ENCODE measurements at regions not wholly inside any gene's neighbourhood (a gene's known extent, or its start where the extent isn't known, plus 50 kb on each side); places are given as distances from the start of the nearest gene placed in this dataset.
"Not testable (repeated sequence)": the region's sequence is repeated elsewhere in the genome, so short reads cannot be mapped to it uniquely, and the experiment has no call there.

GRCh38 chr9:106479679-106480078 lies 383.3 kb upstream of the ZNF462 start:
- no peaks in the 10 kb centered on the region for H3K27me3 Mint-ChIP-seq
- ATAC-seq (ENCODE audit: low read depth in 2 of 2) (no peak), DNase-seq (no peak)
- no peaks in the 10 kb centered on the region for H3K36me3 Mint-ChIP-seq
- no peak overlapping the region for H3K27ac Mint-ChIP-seq
- H3K4me3 Mint-ChIP-seq, result no peak overlapping the region
- peaks cover 0 to 7% (median 3%) of the 10 kb centered on the region in 7 donors for H3K9me3 Mint-ChIP-seq
- H3K4me1 Mint-ChIP-seq, result no peaks in the 10 kb centered on the region

- H3K27me3 Mint-ChIP-seq, result no peaks in the 10 kb centered on the region
- H3K9me3 Mint-ChIP-seq, result no peaks in the 10 kb centered on the region
- H3K36me3 Mint-ChIP-seq, result no peaks in the 10 kb centered on the region
- peak overlapping the region in 1 of 6 donors; percentile 60 for H3K27ac Mint-ChIP-seq
- H3K4me3 Mint-ChIP-seq, result no peak overlapping the region
- DNase-seq (no peak), ATAC-seq (ENCODE audit: low read depth in 2 of 2) (no peak)
- H3K4me1 Mint-ChIP-seq, result no peaks in the 10 kb centered on the region
Measured at GRCh38 chr9:106481013-106481609, 381.9 kb upstream of the ZNF462 start.

- ATAC-seq (ENCODE audit: low read depth in 2 of 2) (no peak), DNase-seq (no peak)
- Mint-ChIP-seq H3K36me3 (no peaks in the 10 kb centered on the region), H3K4me3 (no peak overlapping the region), H3K27ac (peak overlapping the region in 1 of 6 donors; percentile 41), H3K9me3 (no peaks in the 10 kb centered on the region), H3K27me3 (no peaks in the 10 kb centered on the region), H3K4me1 (no peaks in the 10 kb centered on the region)
Measured at GRCh38 chr9:106482733-106483132, 380.2 kb upstream of the ZNF462 start.

GRCh38 chr9:106486685-106487084 lies 376.3 kb upstream of the ZNF462 start:
- ATAC-seq (ENCODE audit: low read depth in 2 of 2) (no peak), DNase-seq (no peak)
- Mint-ChIP-seq H3K36me3 (no peaks in the 10 kb centered on the region), H3K4me3 (no peak overlapping the region), H3K27me3 (no peaks in the 10 kb centered on the region), H3K9me3 (peaks cover 0 to 5% (median 0%) of the 10 kb centered on the region in 7 donors), H3K27ac (no peak overlapping the region), H3K4me1 (no peaks in the 10 kb centered on the region)

DNA sequence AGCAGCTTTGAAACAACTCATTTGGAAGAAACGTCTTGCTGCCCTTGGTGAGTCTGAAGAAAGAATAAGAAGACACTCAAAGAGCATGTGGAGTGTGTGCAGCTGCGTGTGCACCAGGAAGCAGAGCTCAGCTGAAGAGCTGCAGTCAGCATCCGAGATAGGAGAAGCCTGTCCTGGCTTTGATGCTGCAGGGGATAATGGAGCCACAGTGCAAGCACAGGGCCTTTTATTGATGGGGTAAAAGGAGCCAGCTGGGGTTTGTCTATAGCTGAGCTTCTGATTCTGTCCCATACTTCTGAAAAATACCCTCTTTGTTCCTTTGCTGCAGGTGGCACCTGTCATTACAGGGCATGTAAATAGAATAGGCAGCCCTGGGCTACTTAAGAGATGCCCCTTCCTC lies 375.7 kb upstream of the ZNF462 start:
- Mint-ChIP-seq H3K36me3 (no peaks in the 10 kb centered on the region), H3K9me3 (peaks cover 0 to 5% (median 0%) of the 10 kb centered on the region in 7 donors), H3K27ac (no peak overlapping the region), H3K4me3 (no peak overlapping the region), H3K4me1 (no peaks in the 10 kb centered on the region), H3K27me3 (no peaks in the 10 kb centered on the region)
- DNase-seq (no peak), ATAC-seq (ENCODE audit: low read depth in 2 of 2) (no peak)

DNA sequence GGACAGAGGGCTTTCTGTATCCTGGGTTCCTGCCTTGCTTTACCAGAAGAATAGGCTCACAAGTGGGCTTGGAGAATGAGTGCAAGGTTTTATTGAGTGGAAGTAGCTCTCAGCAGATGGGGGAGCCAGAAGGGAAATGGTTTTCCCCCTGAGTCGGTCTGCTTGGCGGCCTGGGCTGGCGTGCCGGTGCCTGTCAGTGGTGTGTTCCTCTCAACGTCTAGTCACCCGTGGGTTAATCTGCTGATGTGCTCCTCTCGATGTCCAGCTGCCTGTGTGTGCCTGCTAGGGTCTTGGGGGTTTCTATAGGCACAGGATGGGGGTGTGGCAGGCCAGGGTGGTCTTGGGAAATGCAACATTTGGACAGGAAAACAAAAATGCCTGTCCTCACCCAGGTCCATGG lies 370.8 kb upstream of the ZNF462 start:
- H3K9me3 Mint-ChIP-seq; H3K27ac Mint-ChIP-seq; DNase-seq; H3K36me3 Mint-ChIP-seq; H3K4me1 Mint-ChIP-seq; ATAC-seq (ENCODE audit: low read depth in 2 of 2); H3K4me3 Mint-ChIP-seq; H3K27me3 Mint-ChIP-seq: not testable (repeated sequence)

DNA sequence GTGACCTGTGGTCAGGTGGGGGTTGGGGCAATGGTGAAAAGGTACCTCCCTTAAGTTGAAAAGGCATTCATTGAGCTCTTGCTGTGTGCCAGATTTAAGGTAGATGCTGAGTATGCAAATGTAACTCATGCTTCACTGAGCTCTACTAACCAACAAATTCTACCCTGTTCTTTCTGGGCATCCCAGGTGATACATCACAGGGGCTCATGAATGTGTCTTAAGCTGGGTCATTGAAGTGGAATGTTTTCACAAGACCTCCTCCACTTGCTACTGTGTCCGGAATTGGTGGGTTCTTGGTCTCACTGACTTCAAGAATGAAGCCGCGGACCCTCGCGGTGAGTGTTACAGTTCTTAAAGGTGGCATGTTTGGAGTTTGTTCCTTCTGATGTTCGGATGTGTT lies 362.8 kb upstream of the ZNF462 start:
- ATAC-seq (ENCODE audit: low read depth in 2 of 2), result no peak
- no peaks in the 10 kb centered on the region for H3K27me3 Mint-ChIP-seq
- H3K4me3 Mint-ChIP-seq, result no peak overlapping the region
- no peak overlapping the region for H3K27ac Mint-ChIP-seq
- H3K9me3 Mint-ChIP-seq, result peaks cover 0 to 9% (median 5%) of the 10 kb centered on the region in 7 donors
- no peaks in the 10 kb centered on the region for H3K36me3 Mint-ChIP-seq
- DNase-seq, result no peak
- H3K4me1 Mint-ChIP-seq, result no peaks in the 10 kb centered on the region

- H3K36me3 Mint-ChIP-seq; ATAC-seq (ENCODE audit: low read depth in 2 of 2); DNase-seq; H3K4me3 Mint-ChIP-seq; H3K4me1 Mint-ChIP-seq; H3K27ac Mint-ChIP-seq; H3K9me3 Mint-ChIP-seq; H3K27me3 Mint-ChIP-seq: not testable (repeated sequence)
Measured at GRCh38 chr9:106501210-106501609, 361.8 kb upstream of the ZNF462 start.

- DNase-seq (no peak), ATAC-seq (ENCODE audit: low read depth in 2 of 2) (no peak)
- H3K9me3 Mint-ChIP-seq, result peaks cover 0 to 9% (median 5%) of the 10 kb centered on the region in 7 donors
- no peak overlapping the region for H3K4me3 Mint-ChIP-seq
- H3K27me3 Mint-ChIP-seq, result no peaks in the 10 kb centered on the region
- H3K36me3 Mint-ChIP-seq, result no peaks in the 10 kb centered on the region
- H3K4me1 Mint-ChIP-seq, result no peaks in the 10 kb centered on the region
- H3K27ac Mint-ChIP-seq, result no peak overlapping the region
Measured at GRCh38 chr9:106502930-106503329, 360.0 kb upstream of the ZNF462 start.

- H3K27me3 Mint-ChIP-seq, result no peaks in the 10 kb centered on the region
- DNase-seq (no peak), ATAC-seq (ENCODE audit: low read depth in 2 of 2) (no peak)
- H3K4me1 Mint-ChIP-seq, result no peaks in the 10 kb centered on the region
- no peaks in the 10 kb centered on the region for H3K36me3 Mint-ChIP-seq
- no peak overlapping the region for H3K27ac Mint-ChIP-seq
- H3K4me3 Mint-ChIP-seq, result no peak overlapping the region
- H3K9me3 Mint-ChIP-seq, result peaks cover 0 to 9% (median 5%) of the 10 kb centered on the region in 7 donors
Measured at GRCh38 chr9:106503759-106504158, 359.2 kb upstream of the ZNF462 start.

- ATAC-seq (ENCODE audit: low read depth in 2 of 2), result no peak
- Mint-ChIP-seq H3K36me3 (peaks cover 0 to 6% of the 10 kb centered on the region in 2 donors), H3K27ac (no peak overlapping the region), H3K4me3 (no peak overlapping the region), H3K9me3 (peaks cover 6 to 16% (median 10%) of the 10 kb centered on the region in 7 donors), H3K4me1 (no peaks in the 10 kb centered on the region), H3K27me3 (no peaks in the 10 kb centered on the region)
- no peak for DNase-seq
Measured at GRCh38 chr9:106526716-106527204, 336.2 kb upstream of the ZNF462 start.

DNA sequence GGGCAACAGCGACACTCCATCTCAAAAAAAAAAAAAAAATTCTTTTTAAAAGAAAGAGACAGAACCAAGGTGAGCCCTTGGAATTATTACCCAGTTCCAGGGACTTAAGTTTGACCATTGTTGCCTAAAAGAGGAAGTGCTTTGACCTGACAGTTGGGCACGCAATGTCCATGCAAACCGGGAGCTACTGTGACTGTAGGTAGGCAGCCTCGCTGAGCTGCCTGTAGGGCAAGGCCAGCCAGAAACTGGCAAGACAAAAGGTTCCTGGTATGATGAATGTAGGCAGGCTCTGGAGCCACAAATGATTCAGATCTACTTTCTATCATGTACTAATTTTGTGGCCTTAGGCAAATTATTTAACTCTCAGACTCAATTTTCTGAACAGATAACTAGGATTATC lies 334.8 kb upstream of the ZNF462 start:
- Mint-ChIP-seq H3K27me3 (no peaks in the 10 kb centered on the region), H3K4me1 (no peaks in the 10 kb centered on the region), H3K4me3 (peak overlapping the region in 1 of 8 donors; percentile 57), H3K36me3 (no peaks in the 10 kb centered on the region), H3K27ac (no peak overlapping the region), H3K9me3 (peaks cover 0 to 8% (median 2%) of the 10 kb centered on the region in 7 donors)
- ATAC-seq (ENCODE audit: low read depth in 2 of 2), result no peak
- DNase-seq, result no peak

DNA sequence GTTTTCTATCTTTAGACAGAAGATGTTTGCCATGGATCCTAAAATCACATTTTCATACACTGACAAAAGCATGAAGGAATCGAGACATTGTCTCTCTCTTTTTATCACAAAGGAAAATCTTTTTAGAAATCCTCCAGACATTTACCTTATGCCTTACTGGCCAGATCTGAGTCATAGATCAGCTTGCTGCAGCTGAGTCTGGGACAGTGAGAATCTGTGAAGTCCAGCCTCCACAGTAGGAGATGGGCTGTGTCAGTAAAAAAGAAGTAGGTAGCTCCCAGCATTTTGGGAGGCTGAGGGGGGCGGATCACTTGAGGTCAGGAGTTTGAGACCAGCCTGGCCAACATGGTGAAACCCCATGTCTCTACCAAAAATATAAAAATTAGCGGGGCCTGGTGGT lies 333.4 kb upstream of the ZNF462 start:
- H3K27ac Mint-ChIP-seq, result no peak overlapping the region
- no peaks in the 10 kb centered on the region for H3K36me3 Mint-ChIP-seq
- ATAC-seq (ENCODE audit: low read depth in 2 of 2), result no peak
- H3K9me3 Mint-ChIP-seq, result peaks cover 0 to 2% (median 0%) of the 10 kb centered on the region in 7 donors
- no peaks in the 10 kb centered on the region for H3K27me3 Mint-ChIP-seq
- no peak overlapping the region for H3K4me3 Mint-ChIP-seq
- no peak for DNase-seq
- no peaks in the 10 kb centered on the region for H3K4me1 Mint-ChIP-seq

GRCh38 chr9:106531491-106531890 lies 331.5 kb upstream of the ZNF462 start:
- Mint-ChIP-seq H3K4me3 (no peak overlapping the region), H3K36me3 (no peaks in the 10 kb centered on the region), H3K9me3 (peaks cover 0 to 4% (median 0%) of the 10 kb centered on the region in 7 donors), H3K27me3 (no peaks in the 10 kb centered on the region), H3K4me1 (no peaks in the 10 kb centered on the region), H3K27ac (no peak overlapping the region)
- DNase-seq (no peak), ATAC-seq (ENCODE audit: low read depth in 2 of 2) (no peak)

All from naive B cell (primary cell).